HEK293 (cell line): ENCODE measurements at regions not wholly inside any gene's neighbourhood (a gene's known extent, or its start where the extent isn't known, plus 50 kb on each side); places are given as distances from the start of the nearest gene placed in this dataset.

Experiments
- MZF1 ChIP-seq: fragments of 450-650 bp; formaldehyde crosslinking; IDR thresholded peaks from 2 replicates; pipeline ENCODE4 v1.5.1; 2017; ENCODE audit warnings: missing biosample characterization, missing genetic modification characterization, borderline replicate concordance
- RBAK ChIP-seq: fragments of 450-650 bp; formaldehyde crosslinking; IDR thresholded peaks from 2 replicates; pipeline ENCODE4 v1.5.1; 2016; ENCODE audit warnings: missing biosample characterization, missing genetic modification characterization
- ZNF114 ChIP-seq: fragments of 450-650 bp; formaldehyde crosslinking; IDR thresholded peaks from 2 replicates; pipeline ENCODE4 v1.5.0; 2017; ENCODE audit warnings: missing biosample characterization, missing genetic modification characterization
- ZNF140 ChIP-seq: fragments of 450-650 bp; formaldehyde crosslinking; IDR thresholded peaks from 2 replicates; pipeline ENCODE4 v1.5.1; 2016; ENCODE audit warnings: missing biosample characterization, missing genetic modification characterization
- ZNF274 ChIP-seq, 2 experiments: fragments of 200-500 bp in 1 of 2; fragments of 450-650 bp in 1 of 2; sonication (Bioruptor generic) in 1 of 2; formaldehyde crosslinking in 1 of 2; IDR thresholded peaks; 2 replicates each; pipeline versions ENCODE4 v1.5.1 to v1.6.1; 2014 to 2016; ENCODE audit warnings: borderline replicate concordance in 1 of 2, inconsistent platforms in 1 of 2, low read length in 1 of 2, missing biosample characterization in 1 of 2, missing genetic modification characterization in 1 of 2
- ZNF324 ChIP-seq: fragments of 450-650 bp; formaldehyde crosslinking; IDR thresholded peaks from 2 replicates; pipeline ENCODE4 v1.5.1; 2016; ENCODE audit warnings: missing biosample characterization, missing genetic modification characterization
- ZSCAN23 ChIP-seq: fragments of 450-650 bp; formaldehyde crosslinking; IDR thresholded peaks from 2 replicates; pipeline ENCODE4 v1.5.1; 2016; ENCODE audit warnings: missing biosample characterization, missing genetic modification characterization
- TF ChIP-seq, protein P1 (sequence below): fragments of 450-650 bp; formaldehyde crosslinking; IDR thresholded peaks from 2 replicates; pipeline ENCODE4 v1.5.1; 2016; ENCODE audit warnings: missing biosample characterization, missing genetic modification characterization
- TF ChIP-seq, protein P2 (sequence below): fragments of 450-650 bp; formaldehyde crosslinking; IDR thresholded peaks from 2 replicates; pipeline ENCODE4 v1.5.1; 2016; ENCODE audit warnings: missing biosample characterization, missing genetic modification characterization

DNA sequence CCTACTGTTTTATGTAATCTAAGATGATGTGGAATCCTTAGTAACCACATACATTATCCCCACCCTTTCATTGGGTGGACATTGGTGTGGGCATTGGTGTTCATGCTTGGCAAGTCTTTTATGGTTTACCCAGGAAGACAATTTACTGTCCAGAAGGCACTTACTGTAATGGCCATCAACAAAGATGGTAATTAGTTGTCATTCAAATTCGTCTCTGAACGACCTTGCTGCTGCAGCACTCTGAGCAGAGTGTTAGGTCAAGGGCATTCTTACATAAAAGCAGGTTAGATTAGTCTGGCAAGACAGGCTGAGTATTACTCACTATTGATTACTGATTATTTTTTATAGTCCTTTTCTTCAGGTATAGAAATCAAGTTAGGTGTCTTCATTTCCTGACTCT, 447.9 kb downstream of the XIRP2 start:
- TF ChIP-seq RBAK (tag by site-specific recombination), result no peak
- TF ChIP-seq, protein P1, sequence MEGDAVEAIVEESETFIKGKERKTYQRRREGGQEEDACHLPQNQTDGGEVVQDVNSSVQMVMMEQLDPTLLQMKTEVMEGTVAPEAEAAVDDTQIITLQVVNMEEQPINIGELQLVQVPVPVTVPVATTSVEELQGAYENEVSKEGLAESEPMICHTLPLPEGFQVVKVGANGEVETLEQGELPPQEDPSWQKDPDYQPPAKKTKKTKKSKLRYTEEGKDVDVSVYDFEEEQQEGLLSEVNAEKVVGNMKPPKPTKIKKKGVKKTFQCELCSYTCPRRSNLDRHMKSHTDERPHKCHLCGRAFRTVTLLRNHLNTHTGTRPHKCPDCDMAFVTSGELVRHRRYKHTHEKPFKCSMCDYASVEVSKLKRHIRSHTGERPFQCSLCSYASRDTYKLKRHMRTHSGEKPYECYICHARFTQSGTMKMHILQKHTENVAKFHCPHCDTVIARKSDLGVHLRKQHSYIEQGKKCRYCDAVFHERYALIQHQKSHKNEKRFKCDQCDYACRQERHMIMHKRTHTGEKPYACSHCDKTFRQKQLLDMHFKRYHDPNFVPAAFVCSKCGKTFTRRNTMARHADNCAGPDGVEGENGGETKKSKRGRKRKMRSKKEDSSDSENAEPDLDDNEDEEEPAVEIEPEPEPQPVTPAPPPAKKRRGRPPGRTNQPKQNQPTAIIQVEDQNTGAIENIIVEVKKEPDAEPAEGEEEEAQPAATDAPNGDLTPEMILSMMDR (tag by site-specific recombination), result no peak
- no peak for TF ChIP-seq ZSCAN23 (tag by site-specific recombination)
- TF ChIP-seq ZNF114 (tag by site-specific recombination), result no peak
- no peak for TF ChIP-seq ZNF140
- no peak for TF ChIP-seq ZNF274 (IDR thresholded peaks at IDR 0.05; ENCODE audit: low read length)
- no peak for TF ChIP-seq ZNF274 (tag by site-specific recombination; IDR thresholded peaks at IDR 0.05; ENCODE audit: borderline replicate concordance)
- TF ChIP-seq, protein P2, sequence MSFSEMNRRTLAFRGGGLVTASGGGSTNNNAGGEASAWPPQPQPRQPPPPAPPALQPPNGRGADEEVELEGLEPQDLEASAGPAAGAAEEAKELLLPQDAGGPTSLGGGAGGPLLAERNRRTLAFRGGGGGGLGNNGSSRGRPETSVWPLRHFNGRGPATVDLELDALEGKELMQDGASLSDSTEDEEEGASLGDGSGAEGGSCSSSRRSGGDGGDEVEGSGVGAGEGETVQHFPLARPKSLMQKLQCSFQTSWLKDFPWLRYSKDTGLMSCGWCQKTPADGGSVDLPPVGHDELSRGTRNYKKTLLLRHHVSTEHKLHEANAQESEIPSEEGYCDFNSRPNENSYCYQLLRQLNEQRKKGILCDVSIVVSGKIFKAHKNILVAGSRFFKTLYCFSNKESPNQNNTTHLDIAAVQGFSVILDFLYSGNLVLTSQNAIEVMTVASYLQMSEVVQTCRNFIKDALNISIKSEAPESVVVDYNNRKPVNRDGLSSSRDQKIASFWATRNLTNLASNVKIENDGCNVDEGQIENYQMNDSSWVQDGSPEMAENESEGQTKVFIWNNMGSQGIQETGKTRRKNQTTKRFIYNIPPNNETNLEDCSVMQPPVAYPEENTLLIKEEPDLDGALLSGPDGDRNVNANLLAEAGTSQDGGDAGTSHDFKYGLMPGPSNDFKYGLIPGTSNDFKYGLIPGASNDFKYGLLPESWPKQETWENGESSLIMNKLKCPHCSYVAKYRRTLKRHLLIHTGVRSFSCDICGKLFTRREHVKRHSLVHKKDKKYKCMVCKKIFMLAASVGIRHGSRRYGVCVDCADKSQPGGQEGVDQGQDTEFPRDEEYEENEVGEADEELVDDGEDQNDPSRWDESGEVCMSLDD (tag by site-specific recombination), result no peak
- no peak for TF ChIP-seq ZNF324 (tag by site-specific recombination)
- TF ChIP-seq MZF1 (tag by site-specific recombination), result no peak
